K562 (cell line): ENCODE measurements at regions not wholly inside any gene's neighbourhood (a gene's known extent, or its start where the extent isn't known, plus 50 kb on each side); places are given as distances from the start of the nearest gene placed in this dataset.

Source experiments
- ATAC-seq: fragments of 200-7000 bp; cut with Tn5 transposase; 3 replicates; pipeline ENCODE4 v1.9.1; 2020; ENCODE audit warnings: moderate library complexity
- BruUV-seq: library from RNA; stranded (reverse); fragments of 400-500 nt; replicated peaks from 2 replicates; lab custom pipeline; 2021; lab: Mats Ljungman, UMichigan
- CTCF ChIA-PET: fragments of 300-600 bp; formaldehyde crosslinking; extraction: SDS; loops from one replicate; lab custom pipeline; 2021; ENCODE audit warnings: low intra/inter-chr PET ratio; lab: Yijun Ruan, JAX
- POLR2A ChIA-PET: fragments of 300-600, 350-650 bp; sonication (Branson Sonifier 250); formaldehyde crosslinking; extraction: SDS; loops from one replicate; lab custom pipeline; 2021; ENCODE audit warnings: antibody characterized with exemption, inconsistent platforms; lab: Yijun Ruan, JAX
- DNase-seq, 4 experiments: peaks; one replicate each; pipeline versions ENCODE4 v3.0.0 to v3.0.0-alpha.2; 2011 to 2018; ENCODE audit warnings: low spot score in 3 of 4, mixed read lengths in 3 of 4; ENCODE audit errors: extremely low read depth in 1 of 4
- FAIRE-seq: peaks from 2 replicates; lab custom pipeline; 2011; peaks lifted over from hg19 to GRCh38; lab: Jason Lieb, UNC
- H2AFZ ChIP-seq: 2 replicates; pipeline ENCODE4 v1.6.0; 2011; ENCODE audit warnings: low read depth, low read length, control low read depth, inconsistent platforms
- H3K27ac ChIP-seq: fragments of 200-600 bp; 3 replicates; pipeline ENCODE4 v1.8.0; 2011; ENCODE audit warnings: low read depth, mild to moderate bottlenecking, control low read depth, inconsistent platforms, low read length, moderate library complexity, mixed read lengths; ENCODE audit errors: extremely low read depth
- H3K27me3 ChIP-seq, 2 experiments: fragments of 300-600 bp in 1 of 2; 2 replicates in 1 of 2; 3 replicates in 1 of 2; pipeline versions ENCODE4 v1.6.0 to v1.8.0; 2011; ENCODE audit warnings: inconsistent platforms in 2 of 2, low read length in 2 of 2, mild to moderate bottlenecking in 1 of 2, mixed read lengths in 1 of 2, moderate library complexity in 1 of 2; ENCODE audit not compliant: control insufficient read depth in 2 of 2, insufficient read depth in 2 of 2
- H3K36me3 ChIP-seq: fragments of 300-600 bp; 3 replicates; pipeline ENCODE4 v1.8.0; 2011; ENCODE audit warnings: mild to moderate bottlenecking, low read length, inconsistent platforms; ENCODE audit not compliant: control insufficient read depth, insufficient read depth
- H3K4me1 ChIP-seq, 2 experiments: fragments of 200-600 bp in 1 of 2; replicated peaks in 1 of 2; 2 replicates in 1 of 2; 3 replicates in 1 of 2; pipeline versions ENCODE4 v1.5.1 to v1.8.0; 2011; ENCODE audit warnings: inconsistent platforms in 2 of 2, low read length in 2 of 2, mild to moderate bottlenecking in 1 of 2, mixed read lengths in 1 of 2, moderate library complexity in 1 of 2; ENCODE audit not compliant: control insufficient read depth in 2 of 2, insufficient read depth in 2 of 2
- H3K4me2 ChIP-seq: 2 replicates; pipeline ENCODE4 v1.6.1; 2011; ENCODE audit warnings: low read length, control low read depth, inconsistent platforms, mixed read lengths; ENCODE audit not compliant: insufficient read depth
- H3K4me3 ChIP-seq: fragments of 200-600 bp; sonication (generic), shearing (Covaris generic); 2 replicates; pipeline ENCODE4 v1.5.1; 2016; ENCODE audit warnings: control low read depth, inconsistent platforms
- H3K79me2 ChIP-seq: fragments of 200-600 bp; 3 replicates; pipeline ENCODE4 v1.8.0; 2011; ENCODE audit warnings: low read length, inconsistent platforms; ENCODE audit not compliant: control insufficient read depth, insufficient read depth
- H3K9ac ChIP-seq, 2 experiments: 2 replicates each; pipeline versions ENCODE4 v1.6.0 to v1.6.1; 2011; ENCODE audit warnings: low read depth in 2 of 2, low read length in 2 of 2, control low read depth in 1 of 2, inconsistent platforms in 1 of 2, mild to moderate bottlenecking in 1 of 2, mixed read lengths in 1 of 2; ENCODE audit not compliant: insufficient read depth in 1 of 2
- H3K9me1 ChIP-seq: one replicate; pipeline ENCODE4 v1.6.0; 2011; ENCODE audit warnings: inconsistent platforms, mild to moderate bottlenecking, low read length, moderate library complexity; ENCODE audit not compliant: control insufficient read depth, insufficient read depth
- H3K9me3 ChIP-seq: replicated peaks from 2 replicates; pipeline ENCODE4 v1.5.1; 2011; ENCODE audit warnings: low read depth, low read length, inconsistent platforms; ENCODE audit not compliant: control insufficient read depth, insufficient read depth
- H4K20me1 ChIP-seq: replicated peaks from 2 replicates; pipeline ENCODE4 v1.6.1; 2011; ENCODE audit warnings: low read length, inconsistent platforms, mixed read lengths; ENCODE audit not compliant: control insufficient read depth, insufficient read depth
- ARID2 ChIP-seq: fragments of 450-650 bp; IDR thresholded peaks from 2 replicates; pipeline ENCODE4 v1.6.1; 2017; ENCODE audit warnings: antibody characterized with exemption, mild to moderate bottlenecking
- ATF7 ChIP-seq: fragments of 450-650 bp; IDR thresholded peaks from 2 replicates; pipeline ENCODE4 v1.7.1; 2014; ENCODE audit warnings: mild to moderate bottlenecking, moderate library complexity
- CBX2 ChIP-seq: fragments of 200-600 bp; sonication (generic); IDR thresholded peaks from one replicate; pipeline ENCODE4 v1.6.1; 2012; ENCODE audit warnings: mild to moderate bottlenecking, low read length, inconsistent platforms; ENCODE audit not compliant: insufficient read depth, poor library complexity, severe bottlenecking
- ESRRB ChIP-seq: fragments of 250-450 bp; sonication (Bioruptor Pico); IDR thresholded peaks from 2 replicates; pipeline ENCODE4 v1.5.0; 2020; ENCODE audit warnings: mild to moderate bottlenecking, moderate library complexity, borderline replicate concordance
- FOXK1 ChIP-seq: sonication (generic); formaldehyde crosslinking; IDR thresholded peaks from 2 replicates; pipeline ENCODE4 v1.8.0; 2022; ENCODE audit warnings: missing genetic modification reagents, mild to moderate bottlenecking, borderline replicate concordance
- POLR2H ChIP-seq: IDR thresholded peaks from 2 replicates; pipeline ENCODE4 v1.6.1; 2016; ENCODE audit warnings: missing genetic modification characterization, low read depth, mild to moderate bottlenecking, control low read depth, missing compliant biosample characterization, moderate library complexity
- SMARCE1 ChIP-seq: fragments of 450-650 bp; IDR thresholded peaks from 2 replicates; pipeline ENCODE4 v1.7.1; 2016; ENCODE audit warnings: mild to moderate bottlenecking
- TCF3 ChIP-seq: sonication (generic); formaldehyde crosslinking; IDR thresholded peaks from 2 replicates; pipeline ENCODE4 v1.4.0; 2020; ENCODE audit warnings: mild to moderate bottlenecking, missing genetic modification reagents
- TCFL5 ChIP-seq: fragments of 250-450 bp; sonication (Bioruptor Pico); conservative IDR thresholded peaks from 2 replicates; pipeline ENCODE4 v1.6.1; 2021; ENCODE audit warnings: mild to moderate bottlenecking, moderate library complexity, matching md5 sums
- ZNF175 ChIP-seq: fragments of 200-800 bp; sonication (Bioruptor generic); IDR thresholded peaks from 2 replicates; pipeline ENCODE4 v1.6.1; 2016; ENCODE audit warnings: low read depth, mild to moderate bottlenecking, missing genetic modification characterization, missing compliant biosample characterization
- ZNF324 ChIP-seq: fragments of 250-450 bp; sonication (Bioruptor Pico); IDR thresholded peaks from 2 replicates; pipeline ENCODE4 v1.4.0; 2020; ENCODE audit warnings: mild to moderate bottlenecking
- ZNF77 ChIP-seq: fragments of 250-450 bp; sonication (Bioruptor Pico); IDR thresholded peaks from 2 replicates; pipeline ENCODE4 v1.5.0; 2020
- ZNF830 ChIP-seq: fragments of 250-450 bp; sonication (Bioruptor Pico); IDR thresholded peaks from 2 replicates; pipeline ENCODE4 v1.5.0; 2021; ENCODE audit warnings: mild to moderate bottlenecking
- WGBS: fragments of 100-300 bp; shearing (Covaris generic); methylation state at CpG from one replicate; pipeline ENCODE4 v1.1.6; 2016; ENCODE audit warnings: low coverage, mixed read lengths; ENCODE audit not compliant: insufficient coverage; ENCODE audit errors: missing lambda C conversion rate; 5-methylcytosine and 5-hydroxymethylcytosine counted together
- in situ Hi-C: fragments of 300-500 bp; cut with MboI; formaldehyde crosslinking; loops from 4 replicates; pipeline ENCODE4 v1.15.0; 2018; ENCODE audit warnings: inconsistent platforms, mixed read lengths
- intact Hi-C: fragments of 100-400 bp; cut with micrococcal nuclease; formaldehyde crosslinking; loops from 2 replicates; pipeline ENCODE4 v1.14.2; 2022
- TF ChIP-seq, protein P1 (sequence below), 2 experiments: fragments of 250-450 bp in 1 of 2; fragments of 450-650 bp in 1 of 2; sonication (Bioruptor Pico) in 1 of 2; IDR thresholded peaks; 2 replicates each; pipeline versions ENCODE4 v1.6.1 to v1.8.0; 2016 to 2021; ENCODE audit warnings: mild to moderate bottlenecking in 2 of 2, moderate library complexity in 2 of 2, missing compliant biosample characterization in 1 of 2, missing genetic modification characterization in 1 of 2
- TF ChIP-seq, protein P2 (sequence below): fragments of 450-650 bp; formaldehyde crosslinking; IDR thresholded peaks from 2 replicates; pipeline ENCODE4 v1.4.0; 2022; ENCODE audit warnings: missing genetic modification characterization
- TF ChIP-seq, protein P3 (sequence below): fragments of 450-650 bp; formaldehyde crosslinking; IDR thresholded peaks from 2 replicates; pipeline ENCODE4 v1.4.0; 2022; ENCODE audit warnings: missing genetic modification characterization

DNA sequence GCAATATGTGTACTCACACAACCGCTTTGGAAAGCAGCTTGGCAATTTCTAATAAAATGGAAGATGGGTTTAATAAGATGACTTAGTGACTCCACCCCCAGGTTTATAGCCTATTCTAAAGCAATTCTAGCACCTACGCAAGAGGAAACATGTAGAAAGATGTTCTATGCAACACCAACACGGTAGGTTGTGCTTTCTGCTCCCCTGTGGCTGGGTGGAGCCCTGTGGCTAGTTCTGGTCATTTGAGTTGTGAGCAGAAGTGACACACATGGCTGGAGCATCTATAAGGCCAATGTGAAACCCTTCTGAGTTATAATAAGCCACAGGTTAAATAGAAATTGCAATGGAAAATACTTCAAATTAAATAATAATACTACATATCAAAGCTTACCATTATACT is 310.7 kb downstream of the CD83 start:
- in situ Hi-C loops: no loop called here
- BruUV-seq: no TSS peak

DNA sequence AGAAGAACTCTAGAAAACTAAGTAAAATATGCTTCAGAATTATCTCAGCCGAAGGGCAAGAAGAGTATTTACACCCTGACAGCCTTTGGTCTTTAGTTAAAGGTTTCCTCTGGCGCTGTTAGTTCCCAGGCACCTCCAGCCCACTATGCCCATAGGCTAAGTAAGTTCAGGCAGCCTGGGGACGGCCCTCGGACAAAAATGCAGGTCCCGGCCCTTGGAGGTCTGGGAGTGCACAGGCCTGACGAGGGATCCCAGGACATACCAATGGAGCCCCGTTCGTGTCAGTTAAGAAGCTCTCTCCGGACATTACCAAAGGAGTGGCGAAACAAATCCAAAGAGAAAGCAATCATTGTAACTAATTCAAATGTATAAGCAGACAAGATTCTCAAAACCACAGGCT is 311.8 kb downstream of the CD83 start:
- Histone ChIP-seq H3K79me2 (no peaks in the 10 kb centered on the region), H3K9me1 (no peaks in the 10 kb centered on the region), H3K4me3 (no peak overlapping the region), H3K36me3 (no peaks in the 10 kb centered on the region), H3K27me3 (no peaks in the 10 kb centered on the region; a peak in 1 of 5 replicates), H3K9ac (no peak overlapping the region), H3K4me1 (no peaks in the 10 kb centered on the region; a peak in 2 of 5 replicates), H3K9me3 (no peaks in the 10 kb centered on the region), H3K27ac (no peak overlapping the region), H3K4me2 (no peak overlapping the region), H2AFZ (no peak overlapping the region), H4K20me1 (no peaks in the 10 kb centered on the region)
- intact Hi-C loops (no loop called here), in situ Hi-C loops (no loop called here)
- POLR2A ChIA-PET: interaction anchor here (1.0 kb wide), 1 partner anchor 12 kb away, joined by 3 read pairs; no protein-coding TSS in a partner anchor
- no peak for FAIRE-seq
- CTCF ChIA-PET: no interaction called here
- DNase-seq: no peak
- ATAC-seq: no peak
- 48% methylated on average over 10 of the region's 10 CpGs for WGBS
- no TSS peak for BruUV-seq
- TF ChIP-seq, protein P1, sequence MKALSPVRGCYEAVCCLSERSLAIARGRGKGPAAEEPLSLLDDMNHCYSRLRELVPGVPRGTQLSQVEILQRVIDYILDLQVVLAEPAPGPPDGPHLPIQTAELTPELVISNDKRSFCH (CRISPR knock-in tag; IDR thresholded peaks at IDR 0.05): no peak
- TF ChIP-seq, protein P1 (tag; IDR thresholded peaks at IDR 0.05): no peak
- no peak for TF ChIP-seq SMARCE1
- TF ChIP-seq TCFL5: no peak
- no peak for TF ChIP-seq TCF3 (CRISPR knock-in tag)
- TF ChIP-seq, protein P2, sequence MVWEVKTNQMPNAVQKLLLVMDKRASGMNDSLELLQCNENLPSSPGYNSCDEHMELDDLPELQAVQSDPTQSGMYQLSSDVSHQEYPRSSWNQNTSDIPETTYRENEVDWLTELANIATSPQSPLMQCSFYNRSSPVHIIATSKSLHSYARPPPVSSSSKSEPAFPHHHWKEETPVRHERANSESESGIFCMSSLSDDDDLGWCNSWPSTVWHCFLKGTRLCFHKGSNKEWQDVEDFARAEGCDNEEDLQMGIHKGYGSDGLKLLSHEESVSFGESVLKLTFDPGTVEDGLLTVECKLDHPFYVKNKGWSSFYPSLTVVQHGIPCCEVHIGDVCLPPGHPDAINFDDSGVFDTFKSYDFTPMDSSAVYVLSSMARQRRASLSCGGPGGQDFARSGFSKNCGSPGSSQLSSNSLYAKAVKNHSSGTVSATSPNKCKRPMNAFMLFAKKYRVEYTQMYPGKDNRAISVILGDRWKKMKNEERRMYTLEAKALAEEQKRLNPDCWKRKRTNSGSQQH (CRISPR knock-in tag): no peak
- TF ChIP-seq ZNF324 (CRISPR knock-in tag): no peak
- no peak for TF ChIP-seq ZNF77 (CRISPR knock-in tag)
- TF ChIP-seq ZNF830: no peak
- TF ChIP-seq POLR2H (tag): no peak
- TF ChIP-seq ARID2: no peak
- no peak for TF ChIP-seq CBX2
- TF ChIP-seq, protein P3, sequence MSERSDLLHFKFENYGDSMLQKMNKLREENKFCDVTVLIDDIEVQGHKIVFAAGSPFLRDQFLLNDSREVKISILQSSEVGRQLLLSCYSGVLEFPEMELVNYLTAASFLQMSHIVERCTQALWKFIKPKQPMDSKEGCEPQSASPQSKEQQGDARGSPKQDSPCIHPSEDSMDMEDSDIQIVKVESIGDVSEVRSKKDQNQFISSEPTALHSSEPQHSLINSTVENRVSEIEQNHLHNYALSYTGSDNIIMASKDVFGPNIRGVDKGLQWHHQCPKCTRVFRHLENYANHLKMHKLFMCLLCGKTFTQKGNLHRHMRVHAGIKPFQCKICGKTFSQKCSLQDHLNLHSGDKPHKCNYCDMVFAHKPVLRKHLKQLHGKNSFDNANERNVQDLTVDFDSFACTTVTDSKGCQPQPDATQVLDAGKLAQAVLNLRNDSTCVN (CRISPR knock-in tag): no peak
- TF ChIP-seq ZNF175 (CRISPR knock-in tag): no peak

More for the DNA sequence above, 310.7 kb downstream of the CD83 start:
- no peak for DNase-seq
- Histone ChIP-seq H3K79me2 (no peaks in the 10 kb centered on the region), H3K9ac (no peak overlapping the region), H3K9me1 (no peaks in the 10 kb centered on the region), H3K4me1 (no peaks in the 10 kb centered on the region; a peak in 2 of 5 replicates), H3K27me3 (no peaks in the 10 kb centered on the region; a peak in 1 of 5 replicates), H4K20me1 (no peaks in the 10 kb centered on the region), H3K36me3 (no peaks in the 10 kb centered on the region), H3K4me2 (no peak overlapping the region), H3K27ac (no peak overlapping the region), H2AFZ (no peak overlapping the region), H3K9me3 (no peaks in the 10 kb centered on the region), H3K4me3 (no peak overlapping the region)
- WGBS: 45% methylated on average over 3 of the region's 3 CpGs
- CTCF ChIA-PET: no interaction called here
- TF ChIP-seq FOXK1 (CRISPR knock-in tag) (no peak), ATF7 (no peak), ESRRB (CRISPR knock-in tag) (no peak)
- no peak for ATAC-seq
- POLR2A ChIA-PET: interaction anchor here (0.7 to 1.5 kb wide), 6 partner anchors 11 to 1715 kb away, joined by 3 read pairs; no protein-coding TSS in a partner anchor
- FAIRE-seq: no peak
- intact Hi-C loops: no loop called here
